MM.1S (cell line): ENCODE measurements at regions not wholly inside any gene's neighbourhood (a gene's known extent, or its start where the extent isn't known, plus 50 kb on each side); places are given as distances from the start of the nearest gene placed in this dataset.

Source experiments
- CTCF ChIP-seq: fragments of 300-600 bp; sonication (generic); IDR thresholded peaks from 2 replicates; pipeline ENCODE4 v1.5.1; 2016; ENCODE audit warnings: antibody characterized with exemption, low read length, mixed read lengths
- EZH2phosphoT487 ChIP-seq: fragments of 300-600 bp; sonication (generic); IDR thresholded peaks from 2 replicates; pipeline ENCODE4 v1.6.1; 2018; ENCODE audit warnings: antibody characterized with exemption, low read length

DNA sequence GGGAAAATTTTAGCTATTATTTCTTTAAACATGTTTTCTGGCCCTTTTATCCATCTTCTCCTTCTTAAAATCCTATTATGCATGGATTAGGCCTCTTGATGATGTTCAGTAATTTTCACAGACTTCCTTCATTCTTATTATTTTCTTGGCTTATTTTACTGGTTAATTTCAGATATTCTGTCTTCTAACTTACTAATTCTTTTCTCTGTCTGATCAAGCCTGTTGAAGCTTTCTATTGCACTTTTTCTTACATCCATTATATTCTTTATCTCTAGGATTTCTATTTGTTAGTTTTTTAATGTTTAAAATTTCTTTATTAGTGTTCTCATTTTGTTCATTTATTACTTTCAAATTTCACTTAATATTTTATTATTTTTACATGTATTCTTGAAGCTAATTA, 105.3 kb upstream of the GALNT13 start:
- TF ChIP-seq EZH2phosphoT487 (no peak), CTCF (no peak)
